Central memory CD8-positive, alpha-beta T cell (primary cell): ENCODE measurements at regions not wholly inside any gene's neighbourhood (a gene's known extent, or its start where the extent isn't known, plus 50 kb on each side); places are given as distances from the start of the nearest gene placed in this dataset.

ENCODE experiments used
- ATAC-seq: fragments of 150-1000 bp; cut with Tn5 transposase; replicated peaks from 2 replicates; pipeline ENCODE4 v1.10.0; 2022; ENCODE audit warnings: mild to moderate bottlenecking, moderate FRiP score, moderate number of reproducible peaks; ENCODE audit not compliant: poor library complexity, severe bottlenecking; ENCODE audit errors: extremely low read depth
- DNase-seq, 2 donors: peaks; one replicate each; pipeline ENCODE4 v3.0.0; 2021; ENCODE audit warnings: low spot score in 2 of 2
- H3K27ac Mint-ChIP-seq: one replicate; pipeline ENCODE4 v1.8.0; 2022; ENCODE audit warnings: low read depth, mild to moderate bottlenecking, moderate library complexity, mixed read lengths
- H3K27me3 Mint-ChIP-seq: one replicate; pipeline ENCODE4 v1.8.0; 2022; ENCODE audit warnings: mixed read lengths
- H3K36me3 Mint-ChIP-seq: one replicate; pipeline ENCODE4 v1.8.0; 2022; ENCODE audit warnings: mild to moderate bottlenecking, moderate library complexity, mixed read lengths; ENCODE audit not compliant: insufficient read depth
- H3K4me1 Mint-ChIP-seq: one replicate; pipeline ENCODE4 v1.8.0; 2022; ENCODE audit warnings: mixed read lengths
- H3K4me3 Mint-ChIP-seq: one replicate; pipeline ENCODE4 v1.8.0; 2022; ENCODE audit warnings: mild to moderate bottlenecking, moderate library complexity, mixed read lengths
- H3K9me3 Mint-ChIP-seq: one replicate; pipeline ENCODE4 v1.8.0; 2022; ENCODE audit warnings: mixed read lengths

DNA sequence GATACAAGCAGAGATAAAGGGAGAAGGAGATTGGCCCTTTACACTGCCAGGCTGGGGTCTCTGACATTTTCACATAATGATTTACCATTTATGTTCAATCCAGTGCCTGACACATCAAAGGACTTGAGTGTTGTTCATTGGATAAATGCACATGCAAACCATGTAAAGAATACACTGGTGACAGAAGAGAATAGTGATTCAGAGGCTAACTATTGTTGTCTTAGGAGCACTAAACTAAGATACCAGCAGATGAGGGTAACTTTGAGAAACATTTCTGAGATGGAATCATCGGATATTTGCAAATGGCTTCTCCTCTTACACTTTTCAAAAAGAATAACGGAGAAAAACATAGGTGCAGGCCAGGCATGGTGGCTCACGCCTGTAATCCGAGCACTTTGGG is 67.3 kb upstream of the HHIP start:
- Mint-ChIP-seq H3K27ac (no peak overlapping the region), H3K9me3 (no peaks in the 10 kb centered on the region), H3K4me1 (no peaks in the 10 kb centered on the region), H3K27me3 (no peaks in the 10 kb centered on the region), H3K36me3 (no peaks in the 10 kb centered on the region), H3K4me3 (no peak overlapping the region)
- DNase-seq (no peak), ATAC-seq (no peak)

DNA sequence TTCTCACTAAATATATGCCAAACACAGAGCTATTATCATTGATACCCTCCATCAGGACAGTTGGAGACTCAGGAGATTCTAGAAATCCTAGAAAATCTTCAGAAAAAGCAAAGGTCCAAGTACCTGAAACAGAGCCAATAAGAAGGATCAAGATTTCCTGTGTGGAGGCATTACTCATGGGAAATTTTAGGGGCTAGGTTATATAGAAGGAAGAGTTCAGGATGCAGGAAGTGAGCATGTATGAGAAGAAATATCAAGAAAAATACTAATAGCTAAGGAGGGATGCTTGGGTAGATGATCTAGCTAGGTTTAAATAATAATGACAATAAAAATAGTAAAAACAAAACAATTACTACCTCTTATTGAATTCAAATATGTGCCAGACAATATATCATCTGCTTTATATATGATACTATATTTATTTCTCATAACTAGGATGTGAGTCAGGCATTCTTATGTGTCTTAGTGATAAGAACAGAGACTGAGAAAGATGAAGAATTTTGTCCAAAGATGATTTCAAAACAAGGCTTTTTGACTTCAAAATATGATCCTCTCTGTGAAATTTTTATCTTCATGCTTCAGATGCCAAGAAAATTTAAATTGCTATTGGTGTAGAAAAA is 66.4 kb upstream of the HHIP start:
- ATAC-seq, result no peak
- DNase-seq, result no peak
- Mint-ChIP-seq H3K27me3 (no peaks in the 10 kb centered on the region), H3K4me1 (no peaks in the 10 kb centered on the region), H3K36me3 (no peaks in the 10 kb centered on the region), H3K27ac (no peak overlapping the region), H3K4me3 (no peak overlapping the region), H3K9me3 (no peaks in the 10 kb centered on the region)

DNA sequence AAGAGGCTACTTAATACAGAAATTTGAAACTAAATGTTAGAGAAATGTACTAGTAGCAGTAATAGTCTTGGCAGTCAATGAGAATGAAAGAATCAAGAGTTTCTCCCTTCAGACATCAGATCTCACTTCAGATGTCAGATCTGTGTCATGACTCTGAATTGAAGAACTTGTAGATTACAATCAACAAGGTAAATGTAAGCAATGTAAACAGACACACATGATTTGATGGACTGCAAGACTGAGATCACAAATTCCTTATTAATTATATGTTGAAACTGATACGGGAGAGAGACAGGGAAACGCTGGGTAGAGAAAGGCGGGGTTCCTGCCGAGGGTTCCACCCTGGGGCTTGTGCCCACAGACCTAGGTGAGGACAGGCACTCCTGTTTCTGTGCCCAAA is 65.5 kb upstream of the HHIP start:
- no peaks in the 10 kb centered on the region for H3K27me3 Mint-ChIP-seq
- no peaks in the 10 kb centered on the region for H3K9me3 Mint-ChIP-seq
- H3K4me3 Mint-ChIP-seq, result no peak overlapping the region
- no peak overlapping the region for H3K27ac Mint-ChIP-seq
- no peaks in the 10 kb centered on the region for H3K36me3 Mint-ChIP-seq
- H3K4me1 Mint-ChIP-seq, result no peaks in the 10 kb centered on the region
- no peak for DNase-seq
- ATAC-seq, result no peak

DNA sequence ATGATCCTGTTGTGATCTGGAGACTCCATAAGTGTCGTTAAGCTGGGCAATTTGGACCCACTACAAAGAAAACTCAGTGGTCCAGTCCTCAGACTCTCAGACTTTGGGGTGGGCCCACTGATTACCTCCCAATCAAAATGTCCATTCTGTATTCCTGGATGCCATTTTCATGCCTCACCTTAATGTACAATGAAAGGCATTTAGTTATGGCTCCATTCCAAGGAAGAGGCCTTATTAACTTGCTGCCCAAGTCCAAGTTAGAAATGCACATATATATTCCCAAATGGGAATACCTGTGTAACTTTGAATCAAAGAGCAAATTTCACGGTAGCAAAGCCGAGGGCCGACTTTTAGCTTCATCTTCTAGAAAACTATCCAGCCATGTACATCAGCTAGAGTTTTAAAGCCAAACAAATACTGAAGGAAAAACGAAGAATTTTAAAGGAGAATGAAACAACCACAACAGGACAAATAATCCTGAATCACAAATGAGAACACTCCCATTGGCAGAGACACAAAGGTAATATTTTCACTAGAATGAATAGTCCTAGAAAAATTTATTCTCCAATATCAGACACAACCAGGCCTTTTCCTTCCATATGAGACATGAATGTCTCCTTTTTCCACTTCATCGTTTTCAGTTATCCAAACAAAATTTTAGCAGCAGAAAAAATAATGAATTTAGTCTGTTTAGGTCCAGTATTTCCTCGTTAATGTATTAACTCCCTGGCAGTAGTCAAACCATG is 63.7 kb upstream of the HHIP start:
- Mint-ChIP-seq H3K4me1 (no peaks in the 10 kb centered on the region), H3K27me3 (no peaks in the 10 kb centered on the region), H3K36me3 (peaks cover 1% of the 10 kb centered on the region), H3K4me3 (no peak overlapping the region), H3K27ac (no peak overlapping the region), H3K9me3 (no peaks in the 10 kb centered on the region)
- ATAC-seq (no peak), DNase-seq (no peak)

DNA sequence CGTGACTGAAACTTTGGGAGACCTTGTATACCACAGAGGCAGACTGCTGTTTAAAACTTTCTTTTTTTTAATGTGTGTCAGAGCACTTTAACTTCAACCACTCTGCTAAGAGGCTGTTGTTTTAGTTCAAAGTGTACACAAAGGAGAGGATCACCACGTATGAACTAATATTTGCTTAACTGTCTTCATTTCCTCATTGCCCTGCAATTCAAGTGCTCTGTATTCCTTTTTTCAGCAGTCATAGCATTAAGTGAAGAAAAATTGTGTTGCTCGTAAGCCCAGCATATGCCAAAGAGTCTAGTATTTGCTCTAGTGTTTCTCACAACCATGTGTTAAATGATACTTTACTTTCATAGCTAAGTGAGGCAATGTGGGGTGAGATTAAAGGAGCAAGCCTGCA is 63.0 kb upstream of the HHIP start:
- Mint-ChIP-seq H3K27me3 (no peaks in the 10 kb centered on the region), H3K36me3 (peaks cover 1% of the 10 kb centered on the region), H3K27ac (no peak overlapping the region), H3K4me3 (no peak overlapping the region), H3K4me1 (no peaks in the 10 kb centered on the region), H3K9me3 (peaks cover 5% of the 10 kb centered on the region)
- DNase-seq, result no peak
- no peak for ATAC-seq

DNA sequence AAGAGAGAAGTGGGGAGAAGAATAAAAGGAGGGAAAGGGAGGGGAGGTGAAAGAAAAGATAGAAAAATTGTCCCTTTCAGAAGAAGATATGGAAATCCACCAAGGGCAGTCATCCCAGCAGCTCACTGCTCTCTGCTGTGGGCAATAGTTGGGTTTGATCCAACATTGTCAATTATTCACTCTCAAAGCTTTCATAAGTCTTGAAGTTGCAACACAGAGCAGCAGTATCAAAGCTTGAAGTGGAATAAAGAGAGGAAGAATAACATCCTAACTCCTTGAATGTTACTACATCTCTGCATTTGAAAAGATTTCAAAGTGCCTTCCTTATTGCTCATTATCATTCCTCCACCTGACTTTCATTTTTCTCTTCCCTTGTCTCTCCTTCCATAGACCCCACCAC is 62.3 kb upstream of the HHIP start:
- H3K27ac Mint-ChIP-seq, result no peak overlapping the region
- peaks cover 5% of the 10 kb centered on the region for H3K9me3 Mint-ChIP-seq
- H3K4me1 Mint-ChIP-seq, result no peaks in the 10 kb centered on the region
- ATAC-seq (no peak), DNase-seq (no peak)
- peaks cover 1% of the 10 kb centered on the region for H3K36me3 Mint-ChIP-seq
- no peaks in the 10 kb centered on the region for H3K27me3 Mint-ChIP-seq
- no peak overlapping the region for H3K4me3 Mint-ChIP-seq

DNA sequence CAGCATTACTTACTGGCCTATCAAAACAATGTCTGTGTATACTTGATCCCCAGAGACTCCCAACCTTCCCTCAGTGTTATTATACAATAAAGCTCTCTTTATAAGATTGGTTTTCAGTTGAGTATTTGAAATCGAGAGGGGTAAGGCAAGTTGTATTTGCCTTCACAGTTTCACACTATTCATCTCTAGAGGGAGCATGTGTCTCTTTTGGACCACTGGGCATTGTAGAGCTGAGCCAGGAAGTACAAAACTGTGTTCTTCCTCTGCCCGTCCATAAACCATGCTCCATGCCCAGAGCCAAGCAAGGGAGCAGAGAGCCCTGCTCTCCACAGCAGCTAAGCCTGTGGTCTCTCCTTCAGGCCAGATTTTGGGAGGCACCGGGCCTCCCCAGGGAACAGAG is 61.5 kb upstream of the HHIP start:
- DNase-seq (no peak), ATAC-seq (no peak)
- H3K4me1 Mint-ChIP-seq, result no peaks in the 10 kb centered on the region
- H3K9me3 Mint-ChIP-seq, result peaks cover 5% of the 10 kb centered on the region
- no peaks in the 10 kb centered on the region for H3K27me3 Mint-ChIP-seq
- H3K4me3 Mint-ChIP-seq, result no peak overlapping the region
- H3K27ac Mint-ChIP-seq, result no peak overlapping the region
- peaks cover 1% of the 10 kb centered on the region for H3K36me3 Mint-ChIP-seq

DNA sequence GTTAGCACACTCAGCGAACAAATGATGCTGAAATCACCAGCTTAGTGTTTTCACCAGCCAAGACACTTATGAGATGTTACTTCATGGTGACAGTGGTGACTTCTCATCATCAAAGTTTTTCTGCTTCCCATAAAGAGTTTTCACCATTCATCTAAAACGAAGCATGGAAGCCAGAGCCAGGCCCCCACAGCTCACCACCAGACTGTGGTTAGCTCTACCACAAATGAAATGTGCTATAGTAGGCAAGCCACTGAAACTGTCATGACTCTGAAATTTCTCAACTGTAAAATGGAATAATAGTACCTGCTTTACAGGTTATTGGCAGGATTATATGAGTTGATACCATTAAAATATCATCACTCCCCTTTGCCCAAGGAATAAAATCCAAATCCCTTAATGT is 56.4 kb upstream of the HHIP start:
- Mint-ChIP-seq H3K36me3 (peaks cover 1% of the 10 kb centered on the region), H3K9me3 (peaks cover 16% of the 10 kb centered on the region), H3K27me3 (no peaks in the 10 kb centered on the region)

DNA sequence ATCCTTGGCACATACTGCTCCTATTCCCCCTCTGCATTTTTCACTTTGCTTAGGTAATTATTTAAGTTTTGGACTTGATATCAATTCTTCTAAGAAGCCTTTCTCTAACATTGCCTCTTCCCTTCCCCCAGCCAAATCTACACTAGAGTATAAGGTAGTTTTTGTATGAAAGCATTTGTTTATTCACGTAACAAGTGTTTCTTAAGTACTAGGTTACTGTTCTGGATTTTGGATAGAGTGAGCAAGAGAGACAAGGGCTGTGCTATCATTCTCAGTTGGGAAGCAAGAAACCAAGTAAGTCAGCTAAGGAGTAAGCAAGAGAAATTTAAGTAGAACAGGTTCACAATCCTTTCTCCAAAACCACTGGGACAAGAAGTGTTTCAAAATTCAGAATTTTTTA is 55.9 kb upstream of the HHIP start:
- Mint-ChIP-seq H3K27ac (no peak overlapping the region), H3K4me3 (no peak overlapping the region), H3K27me3 (no peaks in the 10 kb centered on the region), H3K36me3 (peaks cover 1% of the 10 kb centered on the region), H3K9me3 (peaks cover 16% of the 10 kb centered on the region), H3K4me1 (no peaks in the 10 kb centered on the region)
- DNase-seq (no peak), ATAC-seq (no peak)

More for the DNA sequence above, 56.4 kb upstream of the HHIP start:
- Mint-ChIP-seq H3K27ac (no peak overlapping the region), H3K4me1 (no peaks in the 10 kb centered on the region), H3K4me3 (no peak overlapping the region)
- no peak for DNase-seq
- no peak for ATAC-seq

DNA sequence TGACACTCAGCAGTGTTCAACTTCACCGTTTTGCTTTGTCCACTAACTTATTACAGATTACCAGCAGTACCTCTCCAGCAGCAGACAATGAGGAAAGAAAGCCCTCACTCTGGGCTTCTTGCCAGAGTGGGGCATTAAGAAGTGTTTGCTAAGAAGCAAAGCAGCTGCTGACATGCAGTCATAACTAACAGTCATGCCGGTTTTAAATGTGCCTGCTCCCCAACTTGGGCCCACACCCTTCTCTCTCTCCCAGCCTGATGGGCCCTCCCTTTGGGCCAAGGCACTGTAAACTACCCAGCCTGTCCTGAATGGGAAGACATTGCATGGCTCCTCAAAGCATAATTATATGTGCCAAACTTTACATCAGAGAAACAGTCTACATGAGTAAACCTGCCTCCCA is 54.6 kb upstream of the HHIP start:
- no peak overlapping the region for H3K4me3 Mint-ChIP-seq
- DNase-seq (no peak), ATAC-seq (no peak)
- no peaks in the 10 kb centered on the region for H3K36me3 Mint-ChIP-seq
- H3K27me3 Mint-ChIP-seq, result no peaks in the 10 kb centered on the region
- peaks cover 19% of the 10 kb centered on the region for H3K9me3 Mint-ChIP-seq
- no peaks in the 10 kb centered on the region for H3K4me1 Mint-ChIP-seq
- H3K27ac Mint-ChIP-seq, result no peak overlapping the region

DNA sequence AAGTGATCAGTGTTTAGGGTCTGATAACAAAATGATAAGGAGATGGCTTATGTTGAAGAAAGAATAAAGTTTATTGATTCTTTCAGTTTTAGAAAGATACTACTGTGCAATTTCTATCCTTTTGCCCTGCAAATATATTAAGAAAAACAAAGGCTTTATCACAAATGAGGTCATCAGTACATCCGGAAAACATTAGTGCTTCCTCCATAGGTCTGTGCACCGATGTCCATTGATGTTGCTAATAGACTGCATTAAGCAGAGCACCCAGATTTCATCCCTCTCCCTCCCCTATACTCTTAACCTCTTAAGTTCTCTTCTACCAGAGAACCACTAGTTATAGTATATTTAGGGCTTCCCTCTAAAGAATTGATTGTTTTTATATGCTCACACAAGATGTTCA is 53.7 kb upstream of the HHIP start:
- H3K27me3 Mint-ChIP-seq, result no peaks in the 10 kb centered on the region

DNA sequence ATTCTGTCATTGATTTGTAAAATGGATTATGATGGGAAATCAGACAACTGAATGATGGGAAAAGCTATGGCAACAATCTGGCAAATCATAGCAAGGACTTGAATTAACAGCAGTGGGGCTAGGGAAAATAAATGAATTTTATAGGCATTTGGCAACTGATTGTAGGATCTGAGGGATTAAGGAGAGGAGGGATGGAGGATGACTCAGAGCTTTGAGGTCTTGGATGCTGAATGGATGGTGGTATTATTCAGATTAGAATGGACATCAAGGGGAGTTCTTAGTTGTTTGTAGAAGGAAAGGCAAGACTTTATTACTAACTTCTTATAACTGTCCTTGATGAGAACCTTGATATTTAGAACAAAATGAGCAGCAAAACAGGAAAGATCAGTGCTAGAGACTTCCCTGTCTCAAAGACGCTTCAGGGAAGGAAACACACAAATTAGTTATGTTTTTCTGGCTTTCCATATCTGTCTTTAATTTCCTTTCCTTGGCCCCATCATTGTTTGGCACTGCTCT is 51.4 kb upstream of the HHIP start:
- Mint-ChIP-seq H3K9me3 (peaks cover 17% of the 10 kb centered on the region), H3K27ac (no peak overlapping the region), H3K4me1 (no peaks in the 10 kb centered on the region), H3K36me3 (no peaks in the 10 kb centered on the region), H3K4me3 (no peak overlapping the region), H3K27me3 (no peaks in the 10 kb centered on the region)
- ATAC-seq, result no peak
- no peak for DNase-seq

More for the DNA sequence above, 53.7 kb upstream of the HHIP start:
- H3K36me3 Mint-ChIP-seq, result no peaks in the 10 kb centered on the region
- no peak for DNase-seq
- H3K4me3 Mint-ChIP-seq, result no peak overlapping the region
- no peaks in the 10 kb centered on the region for H3K4me1 Mint-ChIP-seq
- ATAC-seq, result no peak
- peaks cover 22% of the 10 kb centered on the region for H3K9me3 Mint-ChIP-seq
- H3K27ac Mint-ChIP-seq, result no peak overlapping the region

DNA sequence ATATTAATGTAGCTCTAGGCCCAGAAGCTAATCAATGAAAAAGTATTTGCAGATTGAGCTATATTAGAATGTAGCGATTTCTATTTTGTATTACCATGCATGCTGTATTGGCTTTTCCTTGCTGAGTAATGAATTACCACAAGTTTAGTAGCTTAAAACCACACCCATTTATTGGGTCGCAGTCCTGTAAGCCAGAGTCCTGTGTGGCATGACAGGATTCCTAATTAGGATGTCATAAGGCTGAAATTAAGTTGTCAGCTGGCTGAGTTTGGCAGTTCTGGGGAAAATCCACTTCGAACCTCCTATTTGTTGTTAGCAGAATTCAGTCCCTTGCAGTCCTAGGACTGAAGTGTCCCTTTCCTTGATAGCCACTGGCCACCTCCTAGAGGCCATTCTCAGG is 50.3 kb upstream of the HHIP start:
- peaks cover 20% of the 10 kb centered on the region for H3K9me3 Mint-ChIP-seq
- no peaks in the 10 kb centered on the region for H3K36me3 Mint-ChIP-seq

More for the DNA sequence above, 50.3 kb upstream of the HHIP start:
- Mint-ChIP-seq H3K4me1 (no peaks in the 10 kb centered on the region), H3K27ac (no peak overlapping the region), H3K4me3 (no peak overlapping the region), H3K27me3 (no peaks in the 10 kb centered on the region)
- no peak for ATAC-seq
- no peak for DNase-seq
